ENCODE measurements at regions not wholly inside any gene's neighbourhood (a gene's known extent, or its start where the extent isn't known, plus 50 kb on each side); places are given as distances from the start of the nearest gene placed in this dataset.

DNA sequence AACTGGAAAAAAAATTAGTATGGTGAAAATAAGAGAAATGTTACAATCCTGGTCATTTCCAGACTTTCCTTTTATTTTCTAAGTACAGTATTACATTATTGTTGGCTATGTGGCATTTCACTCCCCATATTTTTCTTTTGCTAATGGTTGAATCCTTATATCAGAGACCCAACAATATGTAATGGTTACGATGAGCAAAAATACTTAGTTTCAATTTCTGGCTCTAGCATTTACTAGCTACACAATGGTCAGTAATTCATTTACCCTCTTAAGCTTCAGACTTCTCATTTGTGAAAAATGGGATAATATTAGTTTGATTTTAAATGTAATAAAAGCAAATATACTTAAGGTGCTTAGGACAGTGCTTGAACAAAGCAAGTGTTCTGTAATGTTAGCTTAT is 942.9 kb upstream of the PABPC4L start:
- TF ChIP-seq, protein P1, sequence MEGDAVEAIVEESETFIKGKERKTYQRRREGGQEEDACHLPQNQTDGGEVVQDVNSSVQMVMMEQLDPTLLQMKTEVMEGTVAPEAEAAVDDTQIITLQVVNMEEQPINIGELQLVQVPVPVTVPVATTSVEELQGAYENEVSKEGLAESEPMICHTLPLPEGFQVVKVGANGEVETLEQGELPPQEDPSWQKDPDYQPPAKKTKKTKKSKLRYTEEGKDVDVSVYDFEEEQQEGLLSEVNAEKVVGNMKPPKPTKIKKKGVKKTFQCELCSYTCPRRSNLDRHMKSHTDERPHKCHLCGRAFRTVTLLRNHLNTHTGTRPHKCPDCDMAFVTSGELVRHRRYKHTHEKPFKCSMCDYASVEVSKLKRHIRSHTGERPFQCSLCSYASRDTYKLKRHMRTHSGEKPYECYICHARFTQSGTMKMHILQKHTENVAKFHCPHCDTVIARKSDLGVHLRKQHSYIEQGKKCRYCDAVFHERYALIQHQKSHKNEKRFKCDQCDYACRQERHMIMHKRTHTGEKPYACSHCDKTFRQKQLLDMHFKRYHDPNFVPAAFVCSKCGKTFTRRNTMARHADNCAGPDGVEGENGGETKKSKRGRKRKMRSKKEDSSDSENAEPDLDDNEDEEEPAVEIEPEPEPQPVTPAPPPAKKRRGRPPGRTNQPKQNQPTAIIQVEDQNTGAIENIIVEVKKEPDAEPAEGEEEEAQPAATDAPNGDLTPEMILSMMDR (IDR thresholded peaks at IDR 0.05): no peak

DNA sequence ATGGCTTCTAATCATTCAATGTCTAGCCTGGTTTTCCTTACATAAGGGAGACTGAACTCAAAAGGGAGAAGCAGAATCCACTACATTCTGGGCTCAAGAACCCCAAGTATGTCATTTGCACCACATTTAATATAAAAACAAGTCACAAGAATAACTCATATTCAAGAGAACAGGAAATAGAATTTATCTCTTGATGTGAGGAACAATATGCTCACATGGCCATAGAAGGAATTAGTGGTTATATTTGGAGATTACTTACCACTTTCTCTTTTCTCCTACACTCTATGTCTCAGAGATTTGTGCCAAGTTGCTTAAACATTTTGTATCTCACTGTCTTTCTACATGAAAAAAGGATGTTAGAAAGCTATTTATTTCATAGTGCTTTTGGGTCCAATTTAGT is 922.6 kb upstream of the PABPC4L start:
- Histone ChIP-seq H3K27me3 (ENCODE audit: insufficient read depth in 3 of 3, low read length in 2 of 3) (no peaks in the 10 kb centered on the region), H3K36me3 (ENCODE audit: insufficient read depth in 1 of 2, low read depth in 1 of 2) (no peaks in the 10 kb centered on the region), H3K4me3 (no peak overlapping the region), H3K9me3 (no peaks in the 10 kb centered on the region), H3K27ac (no peak overlapping the region), H3K4me1 (no peaks in the 10 kb centered on the region)
- TF ChIP-seq, protein P1 (IDR thresholded peaks at IDR 0.05): no peak
- DNase-seq: no peak
- intact Hi-C loops (cut with DNase I): no loop called here
- ATAC-seq: no peak

More for the DNA sequence above, 942.9 kb upstream of the PABPC4L start:
- Histone ChIP-seq H3K9me3 (no peaks in the 10 kb centered on the region), H3K4me1 (no peaks in the 10 kb centered on the region), H3K27ac (no peak overlapping the region), H3K27me3 (ENCODE audit: insufficient read depth in 3 of 3, low read length in 2 of 3) (no peaks in the 10 kb centered on the region), H3K4me3 (no peak overlapping the region), H3K36me3 (ENCODE audit: insufficient read depth in 1 of 2, low read depth in 1 of 2) (no peaks in the 10 kb centered on the region)
- ATAC-seq: no peak
- 88 to 91% (median 89%) methylated on average over 1 of the region's 1 CpG for WGBS, 3 donors
- DNase-seq: no peak
- intact Hi-C loops (cut with DNase I): no loop called here

DNA sequence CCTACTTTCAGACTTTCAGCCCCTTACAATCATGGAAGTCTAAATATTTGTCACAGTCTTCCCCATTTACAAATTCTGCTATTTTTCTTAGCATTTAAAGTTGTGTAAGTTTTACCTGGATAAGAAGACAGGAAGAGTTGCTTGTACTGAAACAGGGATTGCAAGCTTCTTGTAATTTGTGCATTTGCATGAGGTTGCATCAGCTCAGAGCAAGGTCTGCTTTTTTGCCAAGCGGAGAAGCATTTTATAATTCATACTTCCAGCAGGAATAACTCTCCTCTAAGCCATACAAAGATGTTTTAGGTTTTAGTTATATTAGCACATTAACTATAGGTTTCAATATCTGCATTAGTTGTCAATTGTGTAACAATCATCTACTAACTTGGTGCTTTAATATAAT is 922.0 kb upstream of the PABPC4L start:
- TF ChIP-seq, protein P1 (IDR thresholded peaks at IDR 0.05): no peak
- DNase-seq (no peak), ATAC-seq (no peak)
- no peaks in the 10 kb centered on the region for H3K27me3 ChIP-seq (ENCODE audit: insufficient read depth in 3 of 3, low read length in 2 of 3)
- H3K27ac ChIP-seq: no peak overlapping the region
- H3K4me3 ChIP-seq: no peak overlapping the region
- no peaks in the 10 kb centered on the region for H3K4me1 ChIP-seq
- H3K9me3 ChIP-seq: no peaks in the 10 kb centered on the region
- no peaks in the 10 kb centered on the region for H3K36me3 ChIP-seq (ENCODE audit: insufficient read depth in 1 of 2, low read depth in 1 of 2)
- WGBS, 3 donors: 90 to 100% (median 93%) methylated on average over 1 of the region's 1 CpG
- intact Hi-C loops (cut with DNase I): no loop called here

DNA sequence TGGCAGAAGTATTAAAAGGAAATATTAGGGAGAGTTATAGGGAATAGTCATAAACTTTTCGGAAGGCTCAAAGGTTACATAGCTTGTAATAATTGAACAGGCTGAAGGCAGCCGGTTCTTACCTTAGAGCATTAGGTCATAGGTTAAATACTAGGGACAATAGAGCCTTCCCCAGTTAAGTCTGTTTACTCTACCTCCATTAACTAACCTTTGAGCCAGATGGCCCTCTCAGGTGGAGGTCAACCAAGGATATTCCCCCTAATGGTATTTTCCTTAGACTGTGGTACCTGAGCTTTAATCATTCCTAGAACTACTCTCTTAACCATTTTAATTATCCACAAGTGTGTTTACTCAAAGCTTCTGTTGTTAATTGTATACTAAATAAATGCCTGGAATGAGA is 920.9 kb upstream of the PABPC4L start:
- no peaks in the 10 kb centered on the region for H3K4me1 ChIP-seq
- no peaks in the 10 kb centered on the region for H3K9me3 ChIP-seq
- H3K27me3 ChIP-seq (ENCODE audit: insufficient read depth in 3 of 3, low read length in 2 of 3): no peaks in the 10 kb centered on the region
- intact Hi-C loops (cut with DNase I): no loop called here
- H3K4me3 ChIP-seq: no peak overlapping the region
- H3K36me3 ChIP-seq (ENCODE audit: insufficient read depth in 1 of 2, low read depth in 1 of 2): no peaks in the 10 kb centered on the region
- no peak overlapping the region for H3K27ac ChIP-seq
- TF ChIP-seq, protein P1 (IDR thresholded peaks at IDR 0.05): no peak
- 82 to 86% (median 82%) methylated on average over 2 of the region's 2 CpGs for WGBS, 3 donors
- no peak for ATAC-seq
- DNase-seq: no peak

DNA sequence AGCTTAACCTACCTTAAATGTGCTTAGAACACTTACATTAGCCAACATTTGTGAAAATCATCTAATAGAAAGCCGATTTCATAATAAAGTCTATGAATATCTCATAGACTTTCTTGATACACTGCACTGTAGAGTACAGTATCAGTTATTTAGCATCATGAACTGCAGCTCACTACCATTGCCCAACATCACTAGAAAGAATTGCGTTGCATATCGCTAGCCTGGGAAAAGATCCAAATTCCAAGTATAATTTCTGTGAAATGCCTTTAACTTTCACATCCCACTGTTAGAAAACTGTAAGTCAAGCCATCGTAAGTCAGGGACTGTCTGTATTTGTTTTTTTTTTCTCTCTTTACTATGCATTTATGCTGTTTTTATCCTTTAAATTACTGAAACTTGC is 918.6 kb upstream of the PABPC4L start:
- intact Hi-C loops (cut with DNase I): no loop called here
- Histone ChIP-seq H3K36me3 (ENCODE audit: insufficient read depth in 1 of 2, low read depth in 1 of 2) (no peaks in the 10 kb centered on the region), H3K4me1 (no peaks in the 10 kb centered on the region), H3K27me3 (ENCODE audit: insufficient read depth in 3 of 3, low read length in 2 of 3) (no peaks in the 10 kb centered on the region), H3K27ac (no peak overlapping the region), H3K4me3 (no peak overlapping the region), H3K9me3 (no peaks in the 10 kb centered on the region)
- TF ChIP-seq, protein P1 (IDR thresholded peaks at IDR 0.05): no peak
- DNase-seq: no peak
- WGBS, 3 donors: 35 to 54% (median 41%) methylated on average over 4 of the region's 4 CpGs
- ATAC-seq: no peak
